AG04450 (cell line): ENCODE measurements at regions not wholly inside any gene's neighbourhood (a gene's known extent, or its start where the extent isn't known, plus 50 kb on each side); places are given as distances from the start of the nearest gene placed in this dataset.

Experiments
- CTCF ChIA-PET: fragments of 300-600, 350-600 bp; formaldehyde crosslinking; extraction: SDS; loops from one replicate; lab custom pipeline; 2022; ENCODE audit warnings: antibody characterized with exemption, inconsistent platforms; lab: Charles Lee
- POLR2A ChIA-PET: fragments of 350-600 bp; formaldehyde crosslinking; extraction: SDS; loops from one replicate; lab custom pipeline; 2021; ENCODE audit warnings: antibody characterized with exemption, inconsistent platforms; lab: Yijun Ruan, JAX
- DNase-seq: peaks from one replicate; pipeline ENCODE4 v3.0.0-alpha.2; 2011; ENCODE audit warnings: low read depth, low spot score
- H3K27ac ChIP-seq: one replicate; pipeline ENCODE4 v1.5.1; 2012; ENCODE audit warnings: low read depth, low read length, control low read depth
- H3K27me3 ChIP-seq: one replicate; pipeline ENCODE4 v1.6.0; 2012; ENCODE audit warnings: low read length; ENCODE audit not compliant: control insufficient read depth, insufficient read depth
- H3K4me3 ChIP-seq: 2 replicates; pipeline ENCODE4 v1.5.1; 2011; ENCODE audit warnings: mild to moderate bottlenecking, low read depth, low read length, control low read depth
- H3K9me3 ChIP-seq: 2 replicates; pipeline ENCODE4 v1.5.1; 2012; ENCODE audit warnings: low read length; ENCODE audit not compliant: control insufficient read depth, insufficient read depth
- TF ChIP-seq, protein P1 (sequence below): IDR thresholded peaks from 2 replicates; pipeline ENCODE4 v1.5.1; 2011; ENCODE audit warnings: low read depth, low read length, control low read depth, inconsistent platforms

DNA sequence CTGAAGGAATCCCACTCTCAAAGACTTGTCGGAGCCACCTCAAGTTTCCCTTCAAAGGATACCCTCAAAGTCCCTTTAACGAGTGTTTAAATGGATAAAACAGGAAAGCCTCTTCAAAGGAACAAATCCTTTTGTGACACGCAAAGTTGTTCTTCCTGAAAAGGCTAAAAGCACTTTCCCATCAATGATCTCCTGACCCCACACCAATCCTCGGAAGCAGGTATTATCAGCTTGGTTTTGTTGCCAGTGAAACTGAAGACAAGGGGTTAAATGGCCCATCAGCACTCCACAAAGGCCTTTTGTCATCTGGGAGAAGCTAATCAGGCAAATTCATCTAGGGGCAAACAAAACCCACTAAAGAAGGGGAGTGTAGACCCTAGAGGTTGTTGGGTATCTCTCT is 418.0 kb upstream of the ID2 start:
- ChIA-PET CTCF (no interaction called here), POLR2A (no interaction called here)
- TF ChIP-seq, protein P1, sequence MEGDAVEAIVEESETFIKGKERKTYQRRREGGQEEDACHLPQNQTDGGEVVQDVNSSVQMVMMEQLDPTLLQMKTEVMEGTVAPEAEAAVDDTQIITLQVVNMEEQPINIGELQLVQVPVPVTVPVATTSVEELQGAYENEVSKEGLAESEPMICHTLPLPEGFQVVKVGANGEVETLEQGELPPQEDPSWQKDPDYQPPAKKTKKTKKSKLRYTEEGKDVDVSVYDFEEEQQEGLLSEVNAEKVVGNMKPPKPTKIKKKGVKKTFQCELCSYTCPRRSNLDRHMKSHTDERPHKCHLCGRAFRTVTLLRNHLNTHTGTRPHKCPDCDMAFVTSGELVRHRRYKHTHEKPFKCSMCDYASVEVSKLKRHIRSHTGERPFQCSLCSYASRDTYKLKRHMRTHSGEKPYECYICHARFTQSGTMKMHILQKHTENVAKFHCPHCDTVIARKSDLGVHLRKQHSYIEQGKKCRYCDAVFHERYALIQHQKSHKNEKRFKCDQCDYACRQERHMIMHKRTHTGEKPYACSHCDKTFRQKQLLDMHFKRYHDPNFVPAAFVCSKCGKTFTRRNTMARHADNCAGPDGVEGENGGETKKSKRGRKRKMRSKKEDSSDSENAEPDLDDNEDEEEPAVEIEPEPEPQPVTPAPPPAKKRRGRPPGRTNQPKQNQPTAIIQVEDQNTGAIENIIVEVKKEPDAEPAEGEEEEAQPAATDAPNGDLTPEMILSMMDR, result no peak
- Histone ChIP-seq H3K27me3 (peaks cover 9% of the 10 kb centered on the region), H3K9me3 (no peaks in the 10 kb centered on the region), H3K4me3 (no peak overlapping the region), H3K27ac (no peak overlapping the region)
- DNase-seq, result no peak

DNA sequence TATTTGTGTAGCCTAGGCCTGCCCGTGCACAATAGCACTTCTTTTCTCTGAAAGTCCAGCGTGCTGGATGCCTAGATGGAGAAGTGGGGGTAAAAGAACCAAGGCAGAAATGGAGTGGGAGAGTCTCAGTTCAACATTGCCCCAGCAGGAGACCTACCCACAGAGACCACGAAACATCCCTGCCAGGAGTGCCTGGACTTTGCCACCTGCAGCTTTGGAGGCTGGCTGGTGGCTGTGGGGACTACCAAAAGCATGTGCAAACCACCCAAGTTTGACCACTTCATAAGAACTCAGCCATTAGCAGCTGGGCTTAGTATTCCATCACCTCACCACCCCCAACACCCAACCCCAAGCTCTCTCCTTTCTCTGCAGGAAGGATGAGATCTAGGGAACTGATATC is 416.9 kb upstream of the ID2 start:
- Histone ChIP-seq H3K27me3 (peaks cover 9% of the 10 kb centered on the region), H3K27ac (no peak overlapping the region), H3K9me3 (no peaks in the 10 kb centered on the region), H3K4me3 (no peak overlapping the region)
- TF ChIP-seq, protein P1, result no peak
- POLR2A ChIA-PET, result interaction anchor here (0.6 kb wide), 1 partner anchor 417 kb away, joined by 3 read pairs; no protein-coding TSS in a partner anchor
- DNase-seq, result no peak
- CTCF ChIA-PET, result no interaction called here

- no peak for DNase-seq
- ChIA-PET CTCF (no interaction called here), POLR2A (no interaction called here)
Measured at GRCh38 chr2:8265476-8266226, 416.2 kb upstream of the ID2 start.

DNA sequence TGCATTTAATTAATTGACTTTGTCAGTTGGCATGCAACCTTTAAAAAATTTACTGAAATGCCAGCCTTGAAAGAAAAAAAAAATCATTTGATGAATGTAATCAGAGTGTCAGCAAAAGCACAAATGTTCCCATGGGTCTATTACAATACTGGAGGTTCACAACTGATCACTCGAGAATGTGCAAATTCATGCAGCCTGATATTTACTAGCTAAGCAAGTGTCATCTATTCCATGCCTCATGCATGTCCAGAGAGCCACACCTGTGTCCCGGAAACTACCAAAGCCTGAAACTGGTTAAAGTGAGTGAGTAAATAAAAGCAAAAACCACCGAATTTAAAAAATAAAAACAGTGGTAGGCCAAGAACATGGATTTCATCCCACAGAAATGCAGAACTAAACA is 415.3 kb upstream of the ID2 start:
- H3K4me3 ChIP-seq, result no peak overlapping the region
- no peak for DNase-seq
- TF ChIP-seq, protein P1, result no peak
- POLR2A ChIA-PET, result no interaction called here
- H3K27ac ChIP-seq, result no peak overlapping the region
- CTCF ChIA-PET, result no interaction called here
- H3K9me3 ChIP-seq, result no peaks in the 10 kb centered on the region
- peaks cover 5% of the 10 kb centered on the region for H3K27me3 ChIP-seq

More at GRCh38 chr2:8265476-8266226, 416.2 kb upstream of the ID2 start:
- Histone ChIP-seq H3K4me3 (no peak overlapping the region), H3K27me3 (peaks cover 5% of the 10 kb centered on the region), H3K9me3 (no peaks in the 10 kb centered on the region), H3K27ac (no peak overlapping the region)
- TF ChIP-seq, protein P1, result no peak

DNA sequence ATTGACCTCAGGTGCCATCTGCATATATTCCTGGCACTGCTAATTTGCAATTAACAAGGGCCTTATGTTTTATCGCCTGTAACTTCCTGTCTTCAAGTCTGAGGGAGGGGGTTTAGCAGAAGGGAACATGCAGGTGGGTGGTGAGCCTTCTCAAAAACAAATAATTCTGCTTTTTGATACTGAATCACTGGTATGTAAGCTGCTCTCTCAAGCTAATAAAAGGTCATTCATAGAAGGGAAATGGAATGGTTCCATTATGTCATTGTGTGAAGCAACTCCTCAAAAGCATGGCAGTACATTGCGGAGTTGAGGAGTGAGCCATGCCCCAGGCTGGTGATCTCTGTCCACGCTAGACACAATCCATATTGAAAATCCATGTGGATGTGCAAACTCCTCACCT is 414.8 kb upstream of the ID2 start:
- ChIA-PET POLR2A (no interaction called here), CTCF (no interaction called here)
- DNase-seq, result no peak
- TF ChIP-seq, protein P1, result no peak
- no peak overlapping the region for H3K27ac ChIP-seq
- H3K9me3 ChIP-seq, result no peaks in the 10 kb centered on the region
- H3K27me3 ChIP-seq, result peaks cover 5% of the 10 kb centered on the region
- no peak overlapping the region for H3K4me3 ChIP-seq
